ENCODE measurements at regions not wholly inside any gene's neighbourhood (a gene's known extent, or its start where the extent isn't known, plus 50 kb on each side); places are given as distances from the start of the nearest gene placed in this dataset.

- no peak overlapping the region for H2AK5ac ChIP-seq (ENCODE audit: low read depth, low read length)
- no peak overlapping the region for H3K4me3 ChIP-seq (ENCODE audit: low read length in 2 of 2)
- H3K23ac ChIP-seq (ENCODE audit: low read depth, low read length, poor library complexity), result no peak overlapping the region
- no peak overlapping the region for H4K8ac ChIP-seq (ENCODE audit: low read depth, low read length)
- WGBS, 2 donors (ENCODE audit: extremely low coverage in 2 of 2, insufficient read length in 2 of 2, insufficient replicate concordance in 1 of 2), result no CpG with 5 or more reads among the region's 14 CpGs
- H4K91ac ChIP-seq (ENCODE audit: low read depth, low read length, poor library complexity), result no peak overlapping the region
- no peaks in the 10 kb centered on the region for H3K79me1 ChIP-seq (ENCODE audit: low read depth, low read length)
- no peak overlapping the region for H2BK12ac ChIP-seq (ENCODE audit: low read length)
- DNase-seq (ENCODE audit: low spot score), result no peak
- no peak overlapping the region for H3K14ac ChIP-seq (ENCODE audit: low read length)
- H3K36me3 ChIP-seq (replicated peaks in 1 of 2; ENCODE audit: control insufficient read depth in 2 of 2, insufficient read depth in 2 of 2, low read length in 2 of 2), result no peaks in the 10 kb centered on the region
- H3K27ac ChIP-seq (replicated peaks; ENCODE audit: low read length), result no peak overlapping the region
- H2BK15ac ChIP-seq (ENCODE audit: low read length), result no peak overlapping the region
- no peak overlapping the region for H3K4ac ChIP-seq (ENCODE audit: low read length)
- H3K27me3 ChIP-seq (ENCODE audit: control insufficient read depth in 3 of 3, insufficient read depth in 3 of 3, low read depth in 1 of 3, low read length in 3 of 3), result peaks cover 0 to 6% (median 0%) of the 10 kb centered on the region in 3 experiments
- H3K18ac ChIP-seq (ENCODE audit: low read length), result no peak overlapping the region
- H2BK5ac ChIP-seq (ENCODE audit: low read length), result no peak overlapping the region
- peaks cover 18 to 28% of the 10 kb centered on the region in 2 donors for H3K4me1 ChIP-seq (ENCODE audit: control insufficient read depth in 2 of 2, insufficient read depth in 1 of 2, low read depth in 1 of 2, low read length in 2 of 2)
- H2BK120ac ChIP-seq (ENCODE audit: low read depth, low read length), result no peak overlapping the region
- no peaks in the 10 kb centered on the region for H3K9me3 ChIP-seq (replicated peaks in 1 of 2; ENCODE audit: control insufficient read depth in 2 of 2, insufficient read depth in 1 of 2, low read depth in 1 of 2, low read length in 2 of 2)
- H2AFZ ChIP-seq (ENCODE audit: low read length), result peak overlapping the region; percentile 66
- H3K4me2 ChIP-seq (ENCODE audit: insufficient read depth, low read length, poor library complexity, severe bottlenecking), result no peak overlapping the region
- no peak overlapping the region for H3K9ac ChIP-seq (ENCODE audit: low read depth, low read length, poor library complexity)
These were observed 471.0 kb upstream of the PROK2 start for GRCh38 chr3:72255791-72256559.

GRCh38 chr3:72255191-72255590 is 470.2 kb upstream of the PROK2 start:
- Histone ChIP-seq H4K91ac (ENCODE audit: low read depth, low read length, poor library complexity) (no peak overlapping the region), H2BK120ac (ENCODE audit: low read depth, low read length) (no peak overlapping the region), H3K14ac (ENCODE audit: low read length) (no peak overlapping the region), H3K23ac (ENCODE audit: low read depth, low read length, poor library complexity) (no peak overlapping the region), H3K4me1 (ENCODE audit: control insufficient read depth in 2 of 2, insufficient read depth in 1 of 2, low read depth in 1 of 2, low read length in 2 of 2) (peaks cover 18 to 28% of the 10 kb centered on the region in 2 donors), H4K8ac (ENCODE audit: low read depth, low read length) (no peak overlapping the region), H2AFZ (ENCODE audit: low read length) (peak overlapping the region; percentile 66), H2BK15ac (ENCODE audit: low read length) (no peak overlapping the region), H2AK5ac (ENCODE audit: low read depth, low read length) (no peak overlapping the region), H3K4me2 (ENCODE audit: insufficient read depth, low read length, poor library complexity, severe bottlenecking) (no peak overlapping the region), H3K36me3 (replicated peaks in 1 of 2; ENCODE audit: control insufficient read depth in 2 of 2, insufficient read depth in 2 of 2, low read length in 2 of 2) (no peaks in the 10 kb centered on the region), H3K18ac (ENCODE audit: low read length) (peak overlapping the region; percentile 9), H3K9me3 (replicated peaks in 1 of 2; ENCODE audit: control insufficient read depth in 2 of 2, insufficient read depth in 1 of 2, low read depth in 1 of 2, low read length in 2 of 2) (no peaks in the 10 kb centered on the region), H3K4ac (ENCODE audit: low read length) (no peak overlapping the region), H3K4me3 (ENCODE audit: low read length in 2 of 2) (no peak overlapping the region), H3K27me3 (ENCODE audit: control insufficient read depth in 3 of 3, insufficient read depth in 3 of 3, low read depth in 1 of 3, low read length in 3 of 3) (peaks cover 0 to 6% (median 0%) of the 10 kb centered on the region in 3 experiments), H2BK12ac (ENCODE audit: low read length) (no peak overlapping the region), H2BK5ac (ENCODE audit: low read length) (no peak overlapping the region), H3K9ac (ENCODE audit: low read depth, low read length, poor library complexity) (no peak overlapping the region), H3K27ac (replicated peaks; ENCODE audit: low read length) (no peak overlapping the region), H3K79me1 (ENCODE audit: low read depth, low read length) (no peaks in the 10 kb centered on the region)
- no peak for DNase-seq (ENCODE audit: low spot score)
- no CpG with 5 or more reads among the region's 2 CpGs for WGBS, 2 donors (ENCODE audit: extremely low coverage in 2 of 2, insufficient read length in 2 of 2, insufficient replicate concordance in 1 of 2)

DNA sequence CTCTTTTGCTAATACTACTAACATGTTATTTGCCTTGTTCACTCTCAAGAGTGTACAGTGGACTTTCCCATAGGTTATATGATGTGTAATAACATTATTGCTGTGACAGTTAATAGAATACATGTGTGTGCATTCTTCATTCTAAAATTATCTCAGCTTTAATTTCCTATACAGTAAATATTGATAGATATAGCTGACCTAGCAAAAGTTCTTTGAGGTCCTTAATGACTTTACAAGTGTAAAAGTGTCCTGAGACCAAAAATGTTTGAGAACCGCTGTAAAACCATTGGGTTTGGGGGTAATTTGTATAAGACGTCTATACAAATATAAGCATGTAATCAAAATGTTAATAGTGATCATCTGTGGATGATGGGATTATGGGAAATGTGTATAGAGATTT is 469.5 kb upstream of the PROK2 start:
- Histone ChIP-seq H3K27ac (replicated peaks; ENCODE audit: low read length) (no peak overlapping the region), H3K9me3 (replicated peaks in 1 of 2; ENCODE audit: control insufficient read depth in 2 of 2, insufficient read depth in 1 of 2, low read depth in 1 of 2, low read length in 2 of 2) (no peaks in the 10 kb centered on the region), H2AK5ac (ENCODE audit: low read depth, low read length) (no peak overlapping the region), H2AFZ (ENCODE audit: low read length) (no peak overlapping the region), H3K4me3 (ENCODE audit: low read length in 2 of 2) (no peak overlapping the region), H3K36me3 (replicated peaks in 1 of 2; ENCODE audit: control insufficient read depth in 2 of 2, insufficient read depth in 2 of 2, low read length in 2 of 2) (no peaks in the 10 kb centered on the region), H2BK12ac (ENCODE audit: low read length) (no peak overlapping the region), H3K23ac (ENCODE audit: low read depth, low read length, poor library complexity) (no peak overlapping the region), H3K18ac (ENCODE audit: low read length) (no peak overlapping the region), H4K8ac (ENCODE audit: low read depth, low read length) (no peak overlapping the region), H4K91ac (ENCODE audit: low read depth, low read length, poor library complexity) (no peak overlapping the region), H2BK120ac (ENCODE audit: low read depth, low read length) (no peak overlapping the region), H3K4ac (ENCODE audit: low read length) (no peak overlapping the region), H3K79me1 (ENCODE audit: low read depth, low read length) (no peaks in the 10 kb centered on the region), H2BK5ac (ENCODE audit: low read length) (no peak overlapping the region), H2BK15ac (ENCODE audit: low read length) (no peak overlapping the region), H3K4me1 (ENCODE audit: control insufficient read depth in 2 of 2, insufficient read depth in 1 of 2, low read depth in 1 of 2, low read length in 2 of 2) (peaks cover 18 to 28% of the 10 kb centered on the region in 2 donors), H3K14ac (ENCODE audit: low read length) (no peak overlapping the region), H3K4me2 (ENCODE audit: insufficient read depth, low read length, poor library complexity, severe bottlenecking) (no peak overlapping the region), H3K27me3 (ENCODE audit: control insufficient read depth in 3 of 3, insufficient read depth in 3 of 3, low read depth in 1 of 3, low read length in 3 of 3) (peaks cover 0 to 4% (median 0%) of the 10 kb centered on the region in 3 experiments), H3K9ac (ENCODE audit: low read depth, low read length, poor library complexity) (no peak overlapping the region)
- WGBS, 2 donors (ENCODE audit: extremely low coverage in 2 of 2, insufficient read length in 2 of 2, insufficient replicate concordance in 1 of 2), result no CpG with 5 or more reads among the region's 2 CpGs
- no peak for DNase-seq (ENCODE audit: low spot score)

DNA sequence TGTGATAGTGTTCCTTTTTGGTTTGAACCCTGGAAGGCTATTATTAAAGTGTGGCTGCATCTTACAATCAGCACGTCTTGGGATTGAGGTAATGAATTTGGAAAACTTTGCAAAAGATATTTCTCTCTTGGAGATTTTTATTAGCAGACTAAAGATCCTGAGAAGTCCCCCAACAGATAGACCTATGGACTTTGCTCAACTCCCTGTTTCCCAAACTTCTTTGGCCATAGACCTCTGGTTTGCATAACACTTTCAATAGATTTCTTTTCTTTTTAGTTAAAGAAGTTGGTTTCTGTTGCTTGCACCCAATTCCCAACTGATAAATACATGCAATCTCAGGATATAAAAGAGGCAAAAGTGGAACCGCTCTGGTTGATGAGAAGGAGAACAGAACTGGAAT is 465.8 kb upstream of the PROK2 start:
- H3K18ac ChIP-seq (ENCODE audit: low read length), result no peak overlapping the region
- H2BK15ac ChIP-seq (ENCODE audit: low read length), result no peak overlapping the region
- no peak overlapping the region for H3K23ac ChIP-seq (ENCODE audit: low read depth, low read length, poor library complexity)
- no peaks in the 10 kb centered on the region for H3K9me3 ChIP-seq (replicated peaks in 1 of 2; ENCODE audit: control insufficient read depth in 2 of 2, insufficient read depth in 1 of 2, low read depth in 1 of 2, low read length in 2 of 2)
- H3K4ac ChIP-seq (ENCODE audit: low read length), result no peak overlapping the region
- no peak overlapping the region for H2BK120ac ChIP-seq (ENCODE audit: low read depth, low read length)
- H3K4me2 ChIP-seq (ENCODE audit: insufficient read depth, low read length, poor library complexity, severe bottlenecking), result no peak overlapping the region
- no peak overlapping the region for H2BK12ac ChIP-seq (ENCODE audit: low read length)
- no peak overlapping the region for H3K14ac ChIP-seq (ENCODE audit: low read length)
- H2AFZ ChIP-seq (ENCODE audit: low read length), result no peak overlapping the region
- no peak overlapping the region for H3K27ac ChIP-seq (replicated peaks; ENCODE audit: low read length)
- H2BK5ac ChIP-seq (ENCODE audit: low read length), result no peak overlapping the region
- H3K4me1 ChIP-seq (ENCODE audit: control insufficient read depth in 2 of 2, insufficient read depth in 1 of 2, low read depth in 1 of 2, low read length in 2 of 2), result peaks cover 8 to 13% of the 10 kb centered on the region in 2 donors
- H3K36me3 ChIP-seq (replicated peaks in 1 of 2; ENCODE audit: control insufficient read depth in 2 of 2, insufficient read depth in 2 of 2, low read length in 2 of 2), result no peaks in the 10 kb centered on the region
- no peak overlapping the region for H3K4me3 ChIP-seq (ENCODE audit: low read length in 2 of 2)
- no peaks in the 10 kb centered on the region for H3K79me1 ChIP-seq (ENCODE audit: low read depth, low read length)
- no peak overlapping the region for H4K8ac ChIP-seq (ENCODE audit: low read depth, low read length)
- peaks cover 0 to 11% (median 0%) of the 10 kb centered on the region in 3 experiments for H3K27me3 ChIP-seq (ENCODE audit: control insufficient read depth in 3 of 3, insufficient read depth in 3 of 3, low read depth in 1 of 3, low read length in 3 of 3)
- no peak overlapping the region for H2AK5ac ChIP-seq (ENCODE audit: low read depth, low read length)
- H3K9ac ChIP-seq (ENCODE audit: low read depth, low read length, poor library complexity), result no peak overlapping the region
- DNase-seq (ENCODE audit: low spot score), result no peak
- WGBS, 2 donors (ENCODE audit: extremely low coverage in 2 of 2, insufficient read length in 2 of 2, insufficient replicate concordance in 1 of 2), result no CpG with 5 or more reads among the region's 2 CpGs
- no peak overlapping the region for H4K91ac ChIP-seq (ENCODE audit: low read depth, low read length, poor library complexity)

Measured in neuronal stem cell (in vitro differentiated cells).